Activated T-cell treated with anti-CD3 and anti-CD28 coated beads, Interleukin-2, amount 50 U/mL, for 72 hours (primary cell): ENCODE measurements at regions not wholly inside any gene's neighbourhood (a gene's known extent, or its start where the extent isn't known, plus 50 kb on each side); places are given as distances from the start of the nearest gene placed in this dataset.

Experiments used
- ATAC-seq, 2 donors: fragments of 150-1000 bp; cut with Tn5 transposase; replicated peaks in 1 of 2; 2 replicates each; pipeline ENCODE4 v1.10.0; 2021; ENCODE audit warnings: moderate library complexity in 2 of 2, mild to moderate bottlenecking in 1 of 2
- DNase-seq, 2 donors: peaks; one replicate each; pipeline ENCODE4 v3.0.0; 2021 to 2022; ENCODE audit warnings: mixed read lengths in 1 of 2
- H3K27ac Mint-ChIP-seq: one replicate; pipeline ENCODE4 v1.8.0; 2022; ENCODE audit warnings: mild to moderate bottlenecking, moderate library complexity, mixed read lengths
- H3K27me3 Mint-ChIP-seq: one replicate; pipeline ENCODE4 v1.8.0; 2022; ENCODE audit warnings: low read depth, mixed read lengths
- H3K36me3 Mint-ChIP-seq, 2 donors: one replicate each; pipeline ENCODE4 v1.8.0; 2022; ENCODE audit warnings: mixed read lengths in 2 of 2, mild to moderate bottlenecking in 1 of 2; ENCODE audit not compliant: insufficient read depth in 2 of 2
- H3K4me1 Mint-ChIP-seq: one replicate; pipeline ENCODE4 v1.8.0; 2022; ENCODE audit warnings: low read depth, mixed read lengths
- H3K4me3 Mint-ChIP-seq, 2 donors: one replicate each; pipeline ENCODE4 v1.8.0; 2022; ENCODE audit warnings: mild to moderate bottlenecking in 2 of 2, mixed read lengths in 2 of 2, moderate library complexity in 2 of 2
- H3K9me3 Mint-ChIP-seq, 2 donors: one replicate each; pipeline ENCODE4 v1.8.0; 2022; ENCODE audit warnings: mixed read lengths in 2 of 2

GRCh38 chr13:31027136-31027535 is 94.7 kb downstream of the TEX26 start:
- Mint-ChIP-seq H3K27ac (no peak overlapping the region), H3K27me3 (peaks cover 29% of the 10 kb centered on the region), H3K9me3 (no peaks in the 10 kb centered on the region), H3K36me3 (no peaks in the 10 kb centered on the region), H3K4me1 (peaks cover 4% of the 10 kb centered on the region), H3K4me3 (no peak overlapping the region)
- no peak for ATAC-seq
- no peak for DNase-seq
